ENCODE measurements at regions not wholly inside any gene's neighbourhood (a gene's known extent, or its start where the extent isn't known, plus 50 kb on each side); places are given as distances from the start of the nearest gene placed in this dataset.
"Not testable (repeated sequence)": the region's sequence is repeated elsewhere in the genome, so short reads cannot be mapped to it uniquely, and the experiment has no call there.

DNA sequence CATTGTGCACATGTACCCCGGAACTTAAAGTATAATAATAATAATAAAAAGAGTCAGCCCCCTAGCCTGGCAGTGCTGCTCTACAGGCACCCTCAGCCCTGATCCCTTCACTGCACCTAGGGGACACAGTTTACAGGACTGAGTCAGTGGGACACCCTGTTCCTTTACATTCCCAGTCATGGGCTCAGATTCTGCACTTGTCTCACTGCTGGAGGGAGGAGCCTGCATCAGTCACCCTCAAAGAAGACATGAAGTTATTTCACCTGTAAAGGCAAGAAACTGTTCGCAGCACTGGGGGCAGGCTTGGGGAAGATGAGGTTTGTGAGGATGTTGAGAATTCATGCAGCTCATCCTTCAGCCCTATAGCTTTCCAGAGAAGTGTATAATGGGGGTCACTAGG, 50.7 kb upstream of the VPREB1 start:
- DNase-seq = no peak

DNA sequence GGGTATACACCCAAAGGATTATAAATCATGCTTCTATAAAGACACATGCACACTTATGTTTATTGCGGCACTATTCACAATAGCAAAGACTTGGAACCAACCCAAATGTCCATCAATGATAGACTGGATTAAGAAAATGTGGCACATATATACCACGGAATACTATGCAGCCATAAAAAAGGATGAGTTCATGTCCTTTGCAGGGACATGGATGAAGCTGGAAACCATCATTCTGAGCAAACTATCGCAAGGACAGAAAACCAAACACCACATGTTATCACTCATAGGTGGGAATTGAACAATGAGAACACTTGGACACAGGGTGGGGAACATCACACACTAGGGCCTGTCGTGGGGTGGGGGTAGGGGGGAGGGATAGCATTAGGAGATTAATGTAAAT, 51.1 kb upstream of the VPREB1 start:
- DNase-seq = not testable (repeated sequence)

DNA sequence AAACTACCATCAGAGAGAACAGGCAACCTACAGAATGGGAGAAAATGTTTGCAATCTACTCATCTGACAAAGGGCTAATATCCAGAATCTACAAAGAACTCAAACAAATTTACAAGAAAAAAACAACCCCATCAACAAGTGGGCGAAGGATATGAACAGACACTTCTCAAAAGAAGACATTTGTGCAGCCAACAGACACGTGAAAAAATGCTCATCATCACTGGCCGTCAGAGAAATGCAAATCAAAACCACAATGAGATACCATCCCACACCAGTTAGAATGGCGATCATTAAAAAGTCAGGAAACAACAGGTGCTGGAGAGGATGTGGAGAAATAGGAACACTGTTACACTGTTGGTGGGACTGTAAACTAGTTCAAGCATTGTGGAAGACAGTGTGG, 51.6 kb upstream of the VPREB1 start:
- not testable (repeated sequence) for DNase-seq

DNA sequence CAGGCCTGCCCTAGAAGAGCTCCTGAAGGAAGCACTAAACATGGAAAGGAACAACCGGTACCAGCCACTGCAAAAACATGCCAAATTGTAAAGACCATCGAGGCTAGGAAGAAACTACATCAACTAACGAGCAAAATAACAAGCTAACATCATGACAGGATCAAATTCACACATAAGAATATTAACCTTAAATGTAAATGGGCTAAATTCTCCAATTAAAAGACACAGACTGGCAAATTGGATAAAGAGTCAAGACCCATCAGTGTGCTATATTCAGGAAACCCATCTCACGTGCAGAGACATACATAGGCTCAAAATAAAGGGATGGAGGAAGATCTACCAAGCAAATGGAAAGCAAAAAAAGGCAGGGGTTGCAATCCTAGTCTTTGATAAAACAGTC, 54.8 kb upstream of the VPREB1 start:
- DNase-seq = not testable (repeated sequence)

DNA sequence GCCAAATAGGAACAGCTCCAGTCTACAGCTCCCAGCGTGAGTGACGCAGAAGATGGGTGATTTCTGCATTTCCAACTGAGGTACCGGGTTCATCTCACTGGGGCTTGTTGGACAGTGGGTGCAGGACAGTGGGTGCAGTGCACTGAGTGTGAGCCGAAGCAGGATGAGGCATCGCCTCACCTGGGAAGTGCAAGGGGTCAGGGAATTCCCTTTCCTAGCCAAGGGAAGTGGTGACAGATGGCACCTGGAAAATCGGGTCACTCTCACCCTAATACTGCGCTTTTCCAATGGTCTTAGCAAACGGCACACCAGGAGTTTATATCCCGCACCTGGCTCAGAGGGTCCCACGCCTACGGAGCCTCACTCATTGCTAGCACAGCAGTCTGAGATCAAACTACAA, 56.7 kb upstream of the VPREB1 start:
- not testable (repeated sequence) for DNase-seq

DNA sequence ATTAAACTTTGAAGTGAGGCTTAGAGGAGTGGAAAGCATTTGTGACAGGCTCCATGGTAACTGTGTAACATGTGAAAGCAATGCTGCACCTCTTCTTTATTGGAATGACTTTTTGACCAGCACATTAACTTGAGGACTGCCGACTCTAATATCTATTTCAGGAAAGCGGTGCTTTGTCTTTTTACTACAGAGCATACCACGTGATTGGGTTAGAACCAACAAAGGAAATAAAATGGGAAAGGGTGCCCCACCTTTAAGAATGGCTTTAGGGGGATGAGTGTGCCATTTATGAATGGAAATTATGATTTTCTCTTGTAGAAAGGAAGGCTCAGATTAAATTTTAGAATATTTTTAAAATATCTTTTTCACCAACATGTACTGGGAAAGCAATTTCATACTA, 57.3 kb upstream of the VPREB1 start:
- DNase-seq = no peak

DNA sequence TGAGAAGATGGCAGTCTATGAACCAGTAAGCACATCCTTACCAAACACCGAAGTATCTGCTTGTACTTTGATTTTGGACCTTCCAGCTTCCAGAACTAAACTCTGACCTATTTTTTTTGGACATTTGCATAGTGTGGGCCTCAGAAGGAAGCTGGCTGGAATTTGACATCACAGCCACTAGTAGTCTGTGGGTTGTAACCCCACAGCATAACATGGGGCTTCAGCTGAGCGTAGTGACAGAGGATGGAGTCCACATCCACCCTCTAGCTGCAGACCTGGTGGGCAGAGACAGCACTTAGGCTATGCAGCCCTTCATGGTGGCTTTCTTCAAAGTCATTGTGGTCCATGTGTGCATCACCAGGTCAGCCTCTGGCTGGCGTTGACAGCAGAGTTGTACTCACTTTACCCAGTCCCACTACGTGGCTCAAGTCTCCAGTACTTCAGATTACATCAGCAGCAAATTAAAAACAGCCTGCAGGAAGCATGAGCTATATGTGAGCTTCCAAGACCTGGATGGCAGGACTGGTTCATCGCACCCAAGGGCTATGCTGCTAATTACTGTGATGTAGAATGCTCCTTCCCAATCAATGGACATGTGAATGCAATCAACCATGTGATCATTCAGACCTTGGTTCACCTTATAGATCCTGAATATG, 58.6 kb upstream of the VPREB1 start:
- DNase-seq = no peak

DNA sequence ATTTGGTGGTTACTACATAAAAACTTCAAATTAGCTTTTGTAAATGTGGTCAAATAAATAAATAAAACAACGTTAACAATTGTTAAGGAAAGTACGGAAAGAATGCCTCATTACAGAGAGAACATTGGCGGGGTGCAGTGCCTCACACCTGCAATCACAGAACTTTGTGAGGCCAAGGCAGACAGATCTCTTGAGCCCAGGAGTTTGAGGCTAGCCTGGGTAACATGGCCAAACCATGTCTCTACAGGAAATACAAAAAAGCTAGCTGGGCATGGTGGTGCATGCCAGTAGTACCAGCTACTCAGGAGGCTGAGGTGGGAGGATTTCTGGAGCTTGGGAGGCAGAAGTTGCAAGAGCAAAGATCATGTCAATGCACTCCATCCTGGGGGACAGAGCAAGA, 59.4 kb upstream of the VPREB1 start:
- DNase-seq = no peak

DNA sequence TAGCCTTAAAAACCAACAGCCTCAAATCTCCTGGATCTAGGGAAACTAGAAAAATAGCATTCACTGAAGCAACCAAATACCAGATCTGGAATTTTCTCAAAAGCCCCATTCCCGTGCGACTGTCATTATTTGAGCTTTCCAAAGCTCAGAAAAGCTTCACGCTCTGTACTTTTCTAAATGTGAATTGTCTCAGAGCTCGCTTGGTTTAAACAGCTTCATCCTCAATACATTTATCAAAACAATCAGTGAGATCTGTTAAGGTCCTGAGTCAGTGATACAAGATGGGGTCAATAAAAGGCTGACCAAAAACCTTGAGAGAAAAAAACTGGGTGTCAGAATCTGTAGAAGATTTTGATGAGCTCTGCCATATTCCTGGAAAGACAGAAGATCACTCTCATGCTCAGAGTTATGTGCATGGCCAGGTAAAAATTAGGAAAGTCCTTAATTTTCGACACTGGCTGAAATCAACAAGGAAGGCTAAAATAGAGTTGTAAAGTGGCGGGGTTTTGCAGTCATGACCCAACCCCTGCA, 60.2 kb upstream of the VPREB1 start:
- DNase-seq = no peak

DNA sequence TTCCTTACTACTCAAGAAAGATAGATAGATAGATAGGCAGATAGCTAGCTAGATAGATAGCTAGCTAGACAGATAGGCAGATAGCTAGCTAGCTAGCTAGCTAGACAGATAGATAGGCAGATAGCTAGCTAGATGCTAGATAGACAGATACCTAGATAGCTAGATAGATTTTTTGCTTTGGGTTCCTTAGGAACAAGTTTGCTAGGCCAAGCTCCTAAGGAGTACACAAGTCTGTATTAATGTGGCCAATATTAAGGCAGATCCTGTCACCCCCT, 61.7 kb upstream of the VPREB1 start:
- DNase-seq = no peak

DNA sequence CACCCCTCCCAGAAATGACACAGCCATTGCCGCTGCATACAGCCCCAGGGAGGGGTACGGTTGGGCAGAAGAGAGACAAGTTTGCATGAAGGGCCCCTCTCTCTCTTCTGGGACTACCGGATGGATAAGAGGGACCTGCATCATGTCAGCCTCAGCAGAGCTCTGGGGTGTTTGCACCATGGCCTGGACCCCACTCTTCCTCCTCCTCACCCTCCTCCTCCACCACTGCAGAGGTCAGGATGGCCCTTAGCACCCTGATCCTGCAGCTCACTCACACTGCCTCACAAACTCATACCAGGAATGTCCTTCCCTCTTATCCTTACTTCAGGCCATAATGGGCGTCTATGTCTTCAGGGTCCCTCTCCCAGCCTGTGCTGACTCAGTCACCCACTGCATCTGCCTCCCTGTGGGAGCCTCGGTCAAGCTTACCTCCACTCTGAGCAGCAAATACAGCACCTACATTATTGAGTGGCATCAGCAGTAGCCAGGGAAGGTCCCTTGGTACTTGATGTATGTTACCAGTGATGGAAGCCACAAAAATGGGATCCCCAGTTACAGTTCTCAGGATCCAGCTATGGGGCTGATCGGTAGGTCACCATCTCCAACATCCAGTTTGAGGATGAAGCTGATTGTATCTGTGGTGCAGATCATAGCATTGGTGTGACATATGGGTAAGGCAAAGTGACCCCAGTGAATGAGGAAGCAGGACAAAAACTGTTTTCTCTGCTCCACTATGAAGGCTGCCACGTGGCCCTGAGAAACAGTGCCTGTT, 62.2 kb upstream of the VPREB1 start:
- no peak for DNase-seq

DNA sequence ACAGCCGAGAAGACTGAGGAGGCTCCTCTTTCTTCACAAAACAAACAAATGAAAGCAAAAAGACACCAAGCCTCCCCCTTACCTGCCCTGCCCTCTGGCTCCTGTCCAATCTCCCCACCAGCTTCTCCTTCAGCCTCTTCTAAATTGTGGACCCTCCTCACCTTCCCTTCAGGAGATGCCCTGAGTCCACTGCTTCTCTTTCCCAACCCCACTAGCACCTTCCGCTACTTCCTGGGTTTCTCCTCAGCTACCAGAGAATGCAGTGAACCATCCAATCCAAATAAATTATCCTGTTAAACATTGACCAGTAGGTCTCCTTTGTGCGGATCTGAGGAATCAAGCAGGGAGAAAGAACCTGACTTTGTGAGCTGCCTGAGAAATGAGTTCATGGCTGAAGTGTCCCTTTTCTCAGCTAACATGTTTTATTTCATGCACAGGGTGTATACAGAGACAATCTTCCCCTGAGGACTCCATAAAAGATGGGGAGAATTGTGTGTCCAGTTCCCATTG, 63.2 kb upstream of the VPREB1 start:
- DNase-seq = no peak

DNA sequence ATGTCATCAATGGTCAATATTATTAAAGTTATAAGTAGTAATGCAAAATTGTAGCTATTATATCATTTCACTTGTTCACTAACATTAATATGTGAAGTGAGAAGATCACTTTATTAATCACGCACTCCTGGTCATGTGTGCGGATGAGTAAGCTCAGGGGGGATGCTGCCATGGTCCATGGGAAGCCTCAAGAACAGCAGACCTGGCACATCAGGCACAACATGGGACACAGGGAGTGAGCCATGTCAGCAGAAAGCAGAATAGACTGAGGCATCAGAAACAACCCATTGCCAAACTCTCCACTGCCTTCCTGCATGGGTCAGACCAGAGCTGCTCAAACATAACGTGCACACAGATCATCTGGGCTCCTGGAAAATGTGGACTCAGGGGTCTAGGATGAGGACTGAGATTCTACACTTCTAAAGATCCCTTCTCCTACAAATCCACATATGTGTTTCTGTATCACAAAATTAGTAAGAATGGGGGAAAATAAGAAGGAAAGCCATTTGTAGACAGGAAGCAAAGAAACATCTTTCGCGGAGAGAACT, 63.8 kb upstream of the VPREB1 start:
- DNase-seq = no peak

DNA sequence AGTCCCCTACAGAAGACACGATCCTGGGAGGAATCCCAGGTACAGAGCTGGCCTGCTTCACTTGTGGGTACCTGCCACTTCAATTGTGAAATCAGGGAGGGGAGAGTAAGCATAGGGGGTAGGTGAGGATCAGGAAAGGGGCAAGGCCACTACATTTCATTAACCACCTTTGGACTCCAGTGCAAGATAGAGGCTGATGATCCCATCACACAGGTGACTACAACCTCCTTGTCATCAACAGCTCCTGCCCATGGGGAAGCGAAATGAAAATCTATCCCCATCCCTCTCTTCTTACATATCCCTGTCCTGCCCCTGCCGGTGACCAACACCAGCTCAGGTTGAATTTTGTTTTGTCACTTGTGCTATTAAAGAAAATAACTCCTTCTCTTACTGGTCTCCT, 64.7 kb upstream of the VPREB1 start:
- DNase-seq = no peak

DNA sequence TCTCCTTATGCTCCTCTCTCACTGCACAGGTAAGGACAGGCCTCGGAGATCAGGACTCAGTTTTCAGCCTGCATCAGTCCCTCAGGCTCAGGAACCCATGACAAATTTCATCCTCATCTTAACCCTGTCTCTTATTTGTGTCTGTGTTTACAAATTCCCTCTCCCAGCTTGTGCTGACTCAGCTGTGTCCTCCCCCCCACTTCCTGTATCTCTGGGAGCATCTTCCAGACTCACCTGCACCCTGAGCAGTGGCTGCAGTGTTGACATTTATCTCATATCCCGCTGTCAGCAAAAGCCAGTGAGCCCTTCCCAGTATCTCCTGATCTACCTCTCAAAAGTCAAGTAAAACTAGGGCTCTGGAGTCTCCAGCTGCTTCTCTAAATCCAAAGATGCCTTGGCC, 65.6 kb upstream of the VPREB1 start:
- DNase-seq = no peak

DNA sequence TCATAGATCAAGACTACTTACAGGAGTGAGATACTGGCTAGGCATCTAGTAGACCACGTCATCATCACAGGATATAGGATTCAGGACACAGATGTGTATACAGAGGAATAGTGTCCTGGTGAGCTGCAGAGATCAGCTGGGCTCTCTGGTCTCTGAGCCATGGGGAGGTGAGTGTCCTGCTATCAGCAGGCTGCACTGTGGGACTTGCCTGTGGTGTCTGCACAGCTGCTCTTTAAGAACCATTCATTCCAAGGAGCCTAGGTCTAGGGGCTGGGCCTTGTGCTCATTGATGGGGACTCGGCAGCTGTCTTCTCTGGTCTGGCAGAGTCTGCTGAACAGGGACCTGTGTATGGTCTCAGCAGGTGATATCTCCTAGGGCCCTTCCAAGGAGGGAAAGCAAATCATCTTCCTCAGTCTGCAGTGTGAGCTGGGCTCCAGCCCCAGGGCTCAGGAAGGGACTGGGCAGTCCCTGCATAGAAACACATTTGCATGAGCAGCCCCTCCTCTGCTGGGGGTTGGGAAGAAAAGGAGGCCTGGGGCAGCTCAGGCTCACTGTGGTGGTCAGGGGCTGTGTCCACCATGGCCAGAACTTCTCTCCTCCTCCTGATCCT, 66.1 kb upstream of the VPREB1 start:
- no peak for DNase-seq

DNA sequence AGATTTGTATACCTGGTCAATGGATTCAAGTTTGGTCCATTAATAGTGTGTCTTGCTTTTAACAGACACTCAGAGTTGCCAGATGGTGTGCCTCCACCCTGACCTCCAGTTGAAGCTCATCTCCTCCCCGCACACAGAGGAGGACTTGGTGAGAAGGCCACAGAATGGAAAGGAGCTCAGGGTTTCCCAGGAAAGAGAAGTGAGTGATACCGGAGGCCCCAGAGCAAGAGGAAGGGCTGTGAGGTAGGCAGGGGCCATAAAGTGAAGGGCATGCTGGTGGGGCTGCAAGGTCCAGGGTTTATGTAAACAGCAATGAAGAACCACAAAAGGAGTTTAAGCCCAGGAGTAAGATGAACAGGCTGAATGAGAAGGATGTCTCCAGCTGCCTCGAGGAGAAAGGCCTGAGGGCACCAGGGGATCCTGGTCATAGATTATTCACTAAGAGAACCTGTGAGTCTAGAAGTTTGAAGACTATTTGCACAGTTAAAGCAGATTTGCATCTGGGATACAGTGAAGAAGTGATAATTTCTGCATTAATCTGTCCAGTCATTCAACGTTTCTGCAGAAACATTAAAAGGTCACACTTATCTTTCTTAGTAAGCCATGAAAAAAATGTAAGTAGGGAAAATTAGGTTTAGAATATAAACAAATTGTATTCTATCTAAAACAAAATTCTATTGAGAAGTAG, 67.5 kb upstream of the VPREB1 start:
- no peak for DNase-seq

DNA sequence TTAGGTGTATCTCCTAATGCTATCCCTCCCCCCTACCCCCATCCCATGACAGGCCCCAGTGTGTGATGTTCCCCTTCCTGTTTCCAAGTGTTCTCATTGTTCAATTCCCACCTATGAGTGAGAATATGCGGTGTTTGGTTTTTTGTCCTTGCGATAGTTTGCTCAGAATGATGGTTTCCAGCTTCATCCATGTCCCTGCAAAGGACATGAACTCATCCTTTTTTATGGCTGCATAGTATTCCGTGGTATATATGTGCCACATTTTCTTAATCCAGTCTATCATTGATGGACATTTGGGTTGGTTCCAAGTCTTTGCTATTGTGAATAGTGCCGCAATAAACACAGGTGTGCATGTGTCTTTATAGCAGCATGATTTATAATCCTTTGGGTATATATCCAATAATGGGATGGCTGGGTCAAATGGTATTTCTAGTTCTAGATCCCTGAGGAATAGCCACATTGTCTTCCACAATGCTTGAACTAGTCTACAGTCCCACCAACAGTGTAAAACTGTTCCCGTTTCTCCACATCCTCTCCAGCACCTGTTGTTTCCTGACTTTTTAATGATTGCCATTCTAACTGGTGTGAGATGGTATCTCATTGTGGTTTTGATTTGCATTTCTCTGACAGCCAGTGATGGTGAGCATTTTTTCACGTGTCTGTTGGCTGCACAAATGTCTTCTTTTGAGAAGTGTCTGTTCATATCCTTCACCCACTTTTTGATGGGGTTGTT, 71.5 kb upstream of the VPREB1 start:
- not testable (repeated sequence) for DNase-seq

DNA sequence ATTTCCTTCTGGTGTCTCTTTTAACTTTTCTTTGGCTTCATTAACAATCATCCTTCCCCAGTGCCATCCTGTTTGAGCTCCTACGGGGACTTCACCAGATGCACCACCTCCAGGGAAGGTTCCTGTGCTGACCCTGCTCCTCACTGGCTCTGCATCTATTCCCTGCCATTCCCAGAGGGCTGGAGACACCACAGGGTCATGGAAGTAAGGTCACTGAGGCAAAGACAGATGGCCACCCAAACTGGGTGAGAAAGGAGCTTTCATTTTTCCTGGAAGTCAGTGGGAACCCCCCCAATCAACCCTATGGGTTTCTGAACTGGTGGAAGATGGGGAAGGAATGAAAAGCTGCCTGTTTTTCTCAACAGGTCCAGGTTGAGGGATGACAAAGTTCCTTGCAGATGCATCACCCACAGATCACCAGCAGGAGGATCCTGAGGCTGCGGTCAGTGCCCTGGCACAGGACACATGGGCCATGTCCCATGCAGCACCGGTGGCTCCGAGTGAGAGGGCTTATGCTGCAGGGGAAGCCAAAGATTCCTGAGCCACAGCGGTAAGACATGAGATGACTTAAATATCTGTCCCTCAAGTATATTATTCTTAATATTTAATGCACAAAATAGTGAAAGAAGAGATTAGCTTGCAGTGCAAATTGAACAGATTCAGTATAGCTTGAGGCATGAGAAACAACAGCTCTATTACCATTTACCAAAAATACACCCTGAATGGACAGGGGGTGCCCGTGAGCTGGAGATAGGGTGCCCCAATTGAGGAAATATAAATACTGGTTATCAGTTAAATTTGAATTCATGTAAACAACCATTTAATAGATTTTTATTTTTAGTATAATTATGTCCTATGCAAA, 73.0 kb upstream of the VPREB1 start:
- no peak for DNase-seq

DNA sequence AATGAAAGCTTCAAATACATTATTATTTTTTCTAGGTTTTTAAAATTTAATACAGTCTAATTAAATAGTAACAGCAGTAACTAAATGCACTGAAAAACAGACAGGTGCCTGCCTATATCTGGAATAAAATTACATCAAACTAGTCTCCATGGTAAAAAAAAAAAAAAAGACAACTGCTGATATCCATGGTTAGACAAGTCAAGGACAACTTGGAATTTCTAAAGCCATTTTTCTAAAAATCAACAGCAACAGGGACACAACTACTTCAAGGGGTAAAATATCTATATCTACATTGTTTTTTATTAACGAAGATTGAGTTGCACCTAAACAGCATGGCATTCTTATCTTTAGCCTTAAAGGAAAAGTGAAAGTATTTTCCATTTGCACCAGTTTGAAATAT, 74.7 kb upstream of the VPREB1 start:
- DNase-seq = no peak

Data from hematopoietic multipotent progenitor cell treated with erythropoietin and hydrocortisone succinate and interleukin-3 and kit ligand, for 8 days (in vitro differentiated cells).